Neural cell (in vitro differentiated cells): ENCODE measurements at regions not wholly inside any gene's neighbourhood (a gene's known extent, or its start where the extent isn't known, plus 50 kb on each side); places are given as distances from the start of the nearest gene placed in this dataset.

Experiments
- H2AFZ ChIP-seq: fragments of 200-600, 300-800 bp; sonication (generic), shearing (Covaris generic); 2 replicates; pipeline ENCODE4 v1.6.0; 2014; ENCODE audit warnings: low read depth, mild to moderate bottlenecking, antibody characterized with exemption, low read length, moderate library complexity
- H3F3A ChIP-seq: fragments of 200-600 bp; shearing (Covaris generic); 2 replicates; pipeline ENCODE4 v1.6.1; 2016; ENCODE audit warnings: mild to moderate bottlenecking, moderate library complexity, mixed read lengths, antibody characterized with exemption, low read length; ENCODE audit not compliant: insufficient read depth, poor library complexity, severe bottlenecking
- H3K27ac ChIP-seq: fragments of 200-600, 300-800 bp; sonication (generic), shearing (Covaris generic); 2 replicates; pipeline ENCODE4 v1.5.1; 2014; ENCODE audit warnings: mild to moderate bottlenecking, low read length, moderate library complexity
- H3K27me3 ChIP-seq: fragments of 300-800, 200-600 bp; sonication (generic), shearing (Covaris generic); 2 replicates; pipeline ENCODE4 v1.6.0; 2014; ENCODE audit warnings: mild to moderate bottlenecking, low read depth, low read length, moderate library complexity; ENCODE audit not compliant: insufficient read depth
- H3K36me3 ChIP-seq: fragments of 300-800, 200-600 bp; sonication (generic), shearing (Covaris generic); 2 replicates; pipeline ENCODE4 v1.5.1; 2014; ENCODE audit warnings: mild to moderate bottlenecking, antibody characterized with exemption, low read length, moderate library complexity; ENCODE audit not compliant: insufficient read depth
- H3K4me2 ChIP-seq: fragments of 300-800, 200-600 bp; sonication (generic), shearing (Covaris generic); 2 replicates; pipeline ENCODE4 v1.6.0; 2014; ENCODE audit warnings: mild to moderate bottlenecking, low read length
- H3K4me3 ChIP-seq: fragments of 300-800, 200-600 bp; sonication (generic), shearing (Covaris generic); 2 replicates; pipeline ENCODE4 v1.5.1; 2014; ENCODE audit warnings: mild to moderate bottlenecking, low read length, moderate library complexity
- H3K79me2 ChIP-seq: fragments of 200-600 bp; shearing (Covaris generic); replicated peaks from 2 replicates; pipeline ENCODE4 v1.6.0; 2014; ENCODE audit warnings: mild to moderate bottlenecking, low read length, moderate library complexity; ENCODE audit not compliant: insufficient read depth
- H3K9ac ChIP-seq: fragments of 300-800, 200-600 bp; sonication (generic), shearing (Covaris generic); 2 replicates; pipeline ENCODE4 v1.6.1; 2016; ENCODE audit warnings: mild to moderate bottlenecking, low read length, mixed read lengths
- H3K9me2 ChIP-seq: fragments of 200-600 bp; shearing (Covaris generic); 2 replicates; pipeline ENCODE4 v1.6.1; 2016; ENCODE audit warnings: mild to moderate bottlenecking, low read length, mixed read lengths; ENCODE audit not compliant: insufficient read depth
- H3K9me3 ChIP-seq: fragments of 200-600, 300-800 bp; sonication (generic), shearing (Covaris generic); 2 replicates; pipeline ENCODE4 v1.6.1; 2016; ENCODE audit warnings: mild to moderate bottlenecking, mixed run types, low read length, moderate library complexity, mixed read lengths
- H4K20me1 ChIP-seq: fragments of 200-600 bp; shearing (Covaris generic); 2 replicates; pipeline ENCODE4 v1.6.1; 2016; ENCODE audit warnings: mild to moderate bottlenecking, mixed run types; ENCODE audit not compliant: insufficient read depth
- CTCF ChIP-seq: fragments of 450-650 bp; IDR thresholded peaks from 2 replicates; pipeline ENCODE4 v1.5.1; 2014; ENCODE audit warnings: antibody characterized with exemption, mild to moderate bottlenecking, moderate library complexity; ENCODE audit not compliant: poor library complexity, severe bottlenecking
- EP300 ChIP-seq: fragments of 450-650 bp; conservative IDR thresholded peaks from 2 replicates; pipeline ENCODE4 v1.6.1; 2014; ENCODE audit warnings: antibody characterized with exemption, mild to moderate bottlenecking, moderate library complexity; ENCODE audit not compliant: poor library complexity, severe bottlenecking
- EZH2 ChIP-seq: fragments of 200-600, 300-800 bp; shearing (Covaris generic), sonication (generic); IDR thresholded peaks from 2 replicates; pipeline ENCODE4 v1.6.1; 2014; ENCODE audit warnings: antibody characterized with exemption, low read length, borderline replicate concordance, mild to moderate bottlenecking; ENCODE audit not compliant: insufficient read depth, poor library complexity, severe bottlenecking
- MXI1 ChIP-seq: fragments of 450-650 bp; conservative IDR thresholded peaks from 2 replicates; pipeline ENCODE4 v1.6.1; 2014; ENCODE audit warnings: antibody characterized with exemption, mild to moderate bottlenecking; ENCODE audit not compliant: poor library complexity, severe bottlenecking
- POLR2AphosphoS5 ChIP-seq: IDR thresholded peaks from 2 replicates; pipeline ENCODE4 v1.6.1; 2012
- RAD21 ChIP-seq: fragments of 450-650 bp; conservative IDR thresholded peaks from 2 replicates; pipeline ENCODE4 v1.6.1; 2014; ENCODE audit warnings: antibody characterized with exemption, mild to moderate bottlenecking, moderate library complexity
- REST ChIP-seq: IDR thresholded peaks from 2 replicates; pipeline ENCODE4 v1.6.1; 2012; ENCODE audit warnings: borderline replicate concordance
- SMC3 ChIP-seq: fragments of 450-650 bp; conservative IDR thresholded peaks from 2 replicates; pipeline ENCODE4 v1.6.1; 2014; ENCODE audit warnings: antibody characterized with exemption, mild to moderate bottlenecking, moderate library complexity; ENCODE audit not compliant: poor library complexity
- TAF1 ChIP-seq: IDR thresholded peaks from 2 replicates; pipeline ENCODE4 v1.6.1; 2012; ENCODE audit warnings: low read depth

- Histone ChIP-seq H3K27ac (no peak overlapping the region), H3K4me3 (no peak overlapping the region), H3K9me3 (no peaks in the 10 kb centered on the region), H2AFZ (no peak overlapping the region), H3K4me2 (no peak overlapping the region), H3K9ac (no peak overlapping the region), H3K36me3 (no peaks in the 10 kb centered on the region), H3K27me3 (no peaks in the 10 kb centered on the region), H3K79me2 (no peaks in the 10 kb centered on the region), H3F3A (no peaks in the 10 kb centered on the region), H4K20me1 (no peaks in the 10 kb centered on the region), H3K9me2 (no peaks in the 10 kb centered on the region)
- TF ChIP-seq EP300 = no peak
Measured at GRCh38 chr4:175190654-175191053, 272.5 kb downstream of the ADAM29 start.

- Histone ChIP-seq H3K27ac (no peak overlapping the region), H3K4me2 (no peak overlapping the region), H3K36me3 (no peaks in the 10 kb centered on the region), H3K9me3 (no peaks in the 10 kb centered on the region), H2AFZ (no peak overlapping the region), H3K79me2 (no peaks in the 10 kb centered on the region), H4K20me1 (no peaks in the 10 kb centered on the region), H3K9me2 (no peaks in the 10 kb centered on the region), H3K4me3 (no peak overlapping the region), H3K9ac (no peak overlapping the region), H3F3A (no peaks in the 10 kb centered on the region), H3K27me3 (no peaks in the 10 kb centered on the region)
- TF ChIP-seq MXI1 = no peak
- no peak for TF ChIP-seq TAF1
- no peak for TF ChIP-seq SMC3
- no peak for TF ChIP-seq RAD21
- TF ChIP-seq EP300 = no peak
- no peak for TF ChIP-seq EZH2
- TF ChIP-seq CTCF = no peak
Measured at GRCh38 chr4:175198056-175198455, 279.9 kb downstream of the ADAM29 start.

- H3K27me3 ChIP-seq = no peaks in the 10 kb centered on the region
- no peak overlapping the region for H3K27ac ChIP-seq
- H3K9me3 ChIP-seq = peaks cover 3% of the 10 kb centered on the region
- H3K4me2 ChIP-seq = no peak overlapping the region
- no peak overlapping the region for H3K4me3 ChIP-seq
- H3K9ac ChIP-seq = no peak overlapping the region
- no peaks in the 10 kb centered on the region for H3K79me2 ChIP-seq
- no peaks in the 10 kb centered on the region for H3K9me2 ChIP-seq
- H3K36me3 ChIP-seq = no peaks in the 10 kb centered on the region
- H2AFZ ChIP-seq = no peak overlapping the region
- no peaks in the 10 kb centered on the region for H4K20me1 ChIP-seq
- no peak for TF ChIP-seq EZH2
- TF ChIP-seq RAD21 = no peak
- no peak for TF ChIP-seq REST
- no peak for TF ChIP-seq MXI1
- no peak for TF ChIP-seq EP300
- no peak for TF ChIP-seq POLR2AphosphoS5
- TF ChIP-seq TAF1 = no peak
- TF ChIP-seq CTCF = no peak
- TF ChIP-seq SMC3 = no peak
- H3F3A ChIP-seq = no peaks in the 10 kb centered on the region
Measured at GRCh38 chr4:175215208-175215607, 297.1 kb downstream of the ADAM29 start.
